Kidney capillary endothelial cell (primary cell): ENCODE measurements at regions not wholly inside any gene's neighbourhood (a gene's known extent, or its start where the extent isn't known, plus 50 kb on each side); places are given as distances from the start of the nearest gene placed in this dataset.

ENCODE experiments used
- DNase-seq: peaks from one replicate; pipeline ENCODE4 v3.0.0-alpha.2; 2018; ENCODE audit warnings: low spot score

DNA sequence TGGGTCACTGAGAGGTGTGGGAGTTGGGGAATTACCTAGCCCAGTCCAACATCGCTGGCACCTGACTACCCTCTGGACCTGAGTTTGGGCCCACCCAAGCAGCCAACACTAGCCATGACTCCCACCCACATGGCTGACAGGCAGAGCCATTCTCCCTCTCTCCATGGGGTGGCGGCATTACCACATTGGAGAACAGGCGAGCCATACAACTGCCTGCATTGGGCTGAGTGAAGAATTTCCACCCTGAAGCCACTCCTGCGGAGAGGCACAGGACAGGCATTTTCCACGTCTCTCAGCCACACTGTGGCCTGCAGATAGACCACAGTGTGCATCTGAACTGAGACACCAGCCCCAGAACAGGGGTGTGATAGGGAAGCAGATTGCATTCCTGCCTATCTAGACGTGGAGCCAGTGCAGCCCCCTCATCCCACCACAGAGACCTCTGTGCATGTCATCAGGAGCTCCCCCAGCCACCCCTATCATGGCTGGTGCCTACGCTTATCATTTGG, 58.2 kb upstream of the ANTXRL start:
- DNase-seq, result peak; percentile 67

DNA sequence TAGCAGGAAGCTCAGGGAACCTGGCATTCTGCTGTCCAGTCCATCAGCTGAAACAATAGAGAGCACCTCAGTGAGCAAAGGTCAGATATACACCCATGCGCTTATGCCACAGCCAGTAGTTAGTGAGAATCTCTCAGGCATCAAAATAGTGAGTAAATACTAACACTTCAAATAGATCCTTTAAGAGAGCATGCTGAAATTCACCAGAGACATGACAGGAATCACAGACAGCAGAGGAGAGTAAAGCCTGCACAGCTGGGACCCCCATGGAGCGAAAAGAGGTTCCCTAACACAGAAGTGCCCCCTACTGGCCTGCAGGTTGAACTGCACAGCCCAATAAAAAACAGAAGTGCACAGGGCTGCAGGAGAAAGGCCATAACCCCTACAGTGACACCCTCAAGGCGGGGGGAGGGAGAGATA, 57.6 kb upstream of the ANTXRL start:
- DNase-seq, result peak; percentile 30

DNA sequence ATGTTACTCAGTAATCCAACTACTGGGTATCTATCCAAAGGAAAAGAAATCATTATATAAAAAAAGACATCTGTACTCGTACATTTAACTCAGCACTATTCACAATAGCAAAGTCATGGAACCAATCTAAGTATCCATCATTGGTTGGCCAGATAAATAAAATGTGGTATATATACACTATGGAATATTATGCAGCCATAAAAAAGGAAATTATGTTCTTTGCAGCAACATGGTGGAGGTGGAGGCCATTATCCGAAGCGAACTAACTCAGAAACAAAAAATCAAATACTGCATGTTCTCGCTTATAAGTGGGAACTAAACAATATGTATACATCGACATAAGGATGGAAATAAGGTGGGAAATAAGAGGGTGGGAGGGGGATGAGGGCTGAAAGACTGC, 56.2 kb upstream of the ANTXRL start:
- no peak for DNase-seq

DNA sequence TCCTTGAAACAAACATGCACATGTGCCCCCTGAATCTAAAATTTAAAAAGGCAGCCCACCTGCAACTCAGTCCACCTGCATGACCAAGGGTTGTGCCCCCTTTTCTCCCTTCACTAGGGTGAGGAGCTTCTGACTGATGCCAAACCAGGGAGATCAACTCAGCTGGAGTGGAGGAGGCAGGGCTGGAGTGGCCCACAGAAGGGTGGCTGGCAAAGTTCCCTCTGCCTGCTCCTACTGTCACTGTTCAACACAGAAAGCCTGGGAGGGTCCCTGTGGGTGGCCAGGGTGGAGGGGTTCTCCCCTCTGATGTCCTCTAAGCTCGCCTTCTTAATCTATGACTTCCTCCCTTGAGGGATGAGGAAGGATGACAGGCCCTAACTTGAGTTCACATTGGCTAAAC, 55.7 kb upstream of the ANTXRL start:
- no peak for DNase-seq

DNA sequence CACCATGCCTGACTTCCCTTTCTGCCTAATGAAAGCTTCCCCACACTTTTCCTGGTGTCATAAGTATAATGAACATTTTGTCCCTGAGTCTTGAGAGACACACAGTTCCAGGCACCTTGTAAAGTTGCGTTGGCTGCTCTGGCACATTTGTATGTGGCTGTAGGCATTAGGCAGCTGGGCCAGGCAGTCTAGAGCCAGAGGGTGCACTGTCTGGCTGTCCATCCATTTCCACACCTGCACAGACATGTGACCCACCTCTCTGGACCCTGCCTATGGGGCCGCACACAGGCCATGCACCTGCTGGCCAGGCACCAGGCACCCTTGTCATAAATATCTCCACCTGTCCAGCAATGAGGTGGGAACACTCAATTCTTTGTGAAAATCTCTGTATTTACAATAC, 54.7 kb upstream of the ANTXRL start:
- DNase-seq, result no peak

DNA sequence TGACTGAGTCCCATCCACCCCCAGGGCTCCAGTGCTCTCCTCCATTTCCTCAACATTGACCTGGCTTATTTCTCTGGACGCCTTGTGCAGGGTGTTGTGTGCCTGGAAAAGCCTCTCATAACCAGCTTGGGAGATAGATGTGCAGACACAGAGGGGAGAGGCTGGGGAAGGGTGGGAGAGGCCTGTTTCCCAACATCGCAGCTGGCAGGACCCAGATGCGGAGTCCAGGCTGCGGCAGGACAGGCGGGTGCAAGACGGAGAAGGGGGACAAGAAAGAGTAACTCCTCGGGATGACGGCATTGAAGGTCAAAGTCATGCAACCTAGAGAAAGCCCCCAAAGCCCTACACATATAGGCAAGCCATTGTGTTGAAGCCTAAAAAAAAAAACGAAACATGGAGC, 54.1 kb upstream of the ANTXRL start:
- DNase-seq, result no peak

DNA sequence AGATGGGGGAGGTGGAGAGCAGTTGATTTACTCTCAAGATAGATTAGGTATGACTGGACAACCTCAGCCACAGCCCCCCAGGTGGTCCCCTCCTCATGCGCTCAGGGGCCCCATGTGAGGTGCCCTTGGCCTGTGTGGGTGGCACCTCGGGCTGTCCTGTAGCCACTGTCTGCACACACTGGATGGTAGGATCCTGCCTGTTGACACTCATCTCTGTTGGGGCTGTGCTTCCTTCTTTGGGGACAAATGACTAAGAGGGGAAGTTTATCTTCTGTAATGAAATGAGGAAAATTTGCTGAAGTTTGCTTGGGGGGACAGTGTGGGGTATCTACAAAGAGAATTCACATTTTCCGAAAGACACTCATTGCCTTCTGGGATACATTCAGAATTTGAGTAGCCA, 53.6 kb upstream of the ANTXRL start:
- no peak for DNase-seq

DNA sequence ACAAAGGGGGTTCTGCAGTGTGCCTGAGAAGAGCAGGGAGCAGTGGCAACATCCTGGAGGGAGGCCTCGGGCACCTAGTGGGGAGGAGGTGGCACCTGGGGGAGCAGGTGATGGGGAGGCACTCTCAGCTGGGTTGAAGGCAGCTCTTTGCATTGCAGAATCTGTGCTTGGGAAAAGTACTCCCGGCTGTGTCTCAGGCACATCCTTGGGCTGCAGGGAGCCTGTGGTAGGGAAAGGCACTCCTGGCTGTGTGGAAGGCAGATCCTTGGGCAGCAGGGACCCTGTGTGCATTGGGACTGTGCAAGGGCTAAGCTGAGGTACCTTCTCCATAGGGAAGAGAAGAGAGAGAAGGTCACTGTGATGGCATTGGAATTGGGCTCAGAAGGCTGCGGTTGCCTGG, 52.8 kb upstream of the ANTXRL start:
- no peak for DNase-seq

DNA sequence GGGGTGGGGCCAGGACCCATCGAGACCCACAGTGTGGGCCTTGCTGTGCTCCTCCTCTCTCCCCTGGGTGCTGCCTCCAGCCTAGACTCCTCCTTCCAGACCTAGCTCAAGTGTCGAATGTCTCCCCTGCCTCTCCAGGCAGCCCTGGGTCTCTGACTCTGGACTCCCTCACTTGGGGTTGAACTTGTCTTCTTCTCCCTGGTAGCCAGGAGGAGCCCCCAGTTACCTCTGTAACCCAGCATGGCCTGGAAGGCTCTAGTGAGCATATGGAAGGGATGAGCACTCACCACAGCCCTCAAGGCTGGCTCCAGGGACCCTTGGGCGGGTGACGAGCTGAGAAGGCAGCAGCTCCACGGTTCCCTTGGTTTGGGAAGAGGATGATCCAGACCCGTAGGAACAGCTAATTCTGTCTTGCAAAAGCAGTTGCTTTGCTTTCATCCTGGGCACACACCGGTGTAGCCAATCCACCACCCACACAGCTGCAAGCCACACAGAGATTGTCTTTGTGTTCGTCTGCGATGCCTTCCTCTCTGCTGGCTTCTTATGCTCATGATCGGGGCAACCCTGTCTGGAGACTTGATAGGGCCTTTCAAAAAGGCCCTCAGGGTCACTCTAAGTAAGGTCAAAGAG, 52.3 kb upstream of the ANTXRL start:
- no peak for DNase-seq

DNA sequence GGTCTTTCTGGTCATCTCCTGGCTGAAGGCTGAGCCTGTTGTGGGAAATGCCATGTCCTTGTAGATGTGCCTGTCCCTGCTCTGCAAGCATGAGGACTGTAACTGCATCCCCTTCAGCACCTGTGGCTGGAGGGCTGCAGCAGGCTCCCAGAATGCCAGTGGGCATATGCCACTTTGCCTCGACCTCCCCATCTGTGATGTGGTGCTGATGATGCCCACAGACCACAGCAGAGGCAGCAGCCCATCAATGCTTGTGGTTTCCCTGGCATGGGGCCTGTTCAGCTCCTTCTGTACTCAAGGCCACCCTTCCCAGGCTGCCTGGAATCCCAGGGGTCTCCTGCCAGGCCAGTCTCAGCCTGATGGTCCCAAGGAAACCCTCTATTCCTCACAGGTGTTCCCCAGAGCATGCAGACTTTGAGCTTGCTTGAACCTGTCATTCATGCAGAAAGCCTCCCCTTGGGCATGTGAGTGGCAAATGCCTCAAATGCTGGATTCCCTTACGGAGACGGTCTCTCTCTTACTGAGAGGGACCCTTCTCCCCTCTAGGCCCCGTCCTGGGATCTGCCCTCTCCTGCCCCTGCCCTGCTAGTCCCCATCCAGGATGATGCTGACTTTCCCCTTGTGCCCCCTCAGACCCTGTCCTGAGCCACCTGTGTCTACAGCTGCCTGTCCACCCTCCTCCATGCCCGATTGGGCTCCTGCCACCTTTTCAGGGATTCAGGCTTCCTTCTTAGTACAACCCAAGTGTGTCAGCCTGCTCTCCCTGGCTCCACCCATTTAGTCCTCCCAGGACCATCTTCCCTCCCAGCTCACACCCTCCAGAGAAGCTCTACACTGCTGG, 50.9 kb upstream of the ANTXRL start:
- DNase-seq, result no peak

DNA sequence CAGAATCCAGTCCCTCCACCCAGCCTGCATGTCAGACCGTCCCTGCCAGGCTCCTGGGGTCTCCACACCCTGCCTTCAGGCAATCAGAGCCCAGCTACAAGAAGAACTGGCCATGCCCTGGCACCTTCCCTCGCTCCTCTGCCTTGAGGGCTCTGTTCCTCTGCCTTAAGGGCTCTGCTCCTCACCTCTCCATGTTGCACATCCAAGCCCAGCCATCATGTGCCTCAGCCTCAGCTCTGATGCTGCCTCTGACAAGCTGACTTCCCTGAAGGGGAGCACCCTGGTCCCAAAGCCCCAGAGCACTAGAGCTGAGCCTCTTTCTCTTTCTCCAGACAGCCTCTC, 50.3 kb upstream of the ANTXRL start:
- DNase-seq, result no peak

DNA sequence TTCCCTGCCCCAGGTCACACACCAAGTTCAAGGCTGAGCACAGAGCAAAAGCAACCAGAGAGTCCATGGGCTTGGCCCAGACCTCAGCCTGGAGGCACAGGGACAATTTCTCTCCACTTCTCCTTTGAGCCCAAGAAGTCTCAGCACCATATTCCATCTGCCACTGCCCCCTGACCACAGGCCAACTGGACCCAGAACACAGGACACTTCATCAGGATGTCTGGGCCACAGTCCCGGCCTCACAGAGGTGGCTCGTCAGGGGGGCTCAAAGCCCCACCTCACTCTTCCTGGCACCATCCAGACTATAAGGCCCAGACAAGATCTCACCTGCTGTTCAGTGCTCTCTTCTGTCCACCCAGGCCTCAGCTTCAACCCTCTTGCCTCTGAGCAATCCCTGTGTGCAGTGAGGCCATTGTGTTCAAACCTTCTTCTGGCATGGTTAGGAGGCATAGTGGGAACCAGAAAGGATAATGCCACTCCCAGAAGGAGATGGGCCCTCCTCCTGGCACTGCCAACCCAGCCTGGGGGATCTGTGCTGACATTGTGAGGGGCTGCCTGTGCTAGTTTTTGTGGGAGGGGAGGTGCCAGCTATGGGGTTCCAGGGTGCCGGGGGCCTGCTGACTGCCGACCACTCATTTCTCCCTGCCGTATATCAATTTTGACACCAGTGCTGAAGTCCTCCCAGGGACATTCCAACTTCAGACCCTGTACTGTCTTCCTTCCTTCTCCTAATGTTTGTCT, 49.7 kb upstream of the ANTXRL start:
- no peak for DNase-seq
